Lower lobe of right lung (tissue), 2 donors: ENCODE measurements at regions not wholly inside any gene's neighbourhood (a gene's known extent, or its start where the extent isn't known, plus 50 kb on each side); places are given as distances from the start of the nearest gene placed in this dataset.

Experiments used
- ATAC-seq, 2 donors: fragments of 200-7000 bp; cut with Tn5 transposase; one replicate each; pipeline ENCODE4 v1.9.1; 2020 to 2022; ENCODE audit warnings: mild to moderate bottlenecking in 2 of 2, moderate library complexity in 2 of 2
- DNase-seq: peaks from one replicate; pipeline ENCODE4 v3.0.0-alpha.2; 2020
- H3K27ac ChIP-seq: fragments of 200-600 bp; one replicate; pipeline ENCODE4 v1.8.0; 2022
- H3K27me3 ChIP-seq: fragments of 200-600 bp; one replicate; pipeline ENCODE4 v1.8.0; 2022; ENCODE audit warnings: low read depth
- H3K36me3 ChIP-seq: fragments of 200-600 bp; one replicate; pipeline ENCODE4 v1.8.0; 2022; ENCODE audit warnings: mild to moderate bottlenecking
- H3K4me1 ChIP-seq: fragments of 200-600 bp; one replicate; pipeline ENCODE4 v1.8.0; 2022
- H3K4me3 ChIP-seq: fragments of 200-600 bp; one replicate; pipeline ENCODE4 v1.8.0; 2022; ENCODE audit warnings: mild to moderate bottlenecking
- H3K9me3 ChIP-seq: fragments of 200-600 bp; one replicate; pipeline ENCODE4 v1.8.0; 2022
- intact Hi-C: fragments of 100-400 bp; cut with DNase I; formaldehyde crosslinking; loops from one replicate; pipeline ENCODE4 v1.11.0; 2022
- TF ChIP-seq, protein P1 (sequence below): fragments of 200-600 bp; IDR thresholded peaks from one replicate; pipeline ENCODE4 v1.8.0; 2022; ENCODE audit warnings: antibody characterized with exemption, mild to moderate bottlenecking
- donor health status: DM: no; HTN: yes; CAD: no; lungs with severe emphysema.

- intact Hi-C loops: no loop called here
- DNase-seq (no peak), ATAC-seq (no peak)
- H3K27me3 ChIP-seq: no peaks in the 10 kb centered on the region
- no peaks in the 10 kb centered on the region for H3K36me3 ChIP-seq
- no peak overlapping the region for H3K27ac ChIP-seq
- no peaks in the 10 kb centered on the region for H3K9me3 ChIP-seq
- H3K4me3 ChIP-seq: no peak overlapping the region
- TF ChIP-seq, protein P1, sequence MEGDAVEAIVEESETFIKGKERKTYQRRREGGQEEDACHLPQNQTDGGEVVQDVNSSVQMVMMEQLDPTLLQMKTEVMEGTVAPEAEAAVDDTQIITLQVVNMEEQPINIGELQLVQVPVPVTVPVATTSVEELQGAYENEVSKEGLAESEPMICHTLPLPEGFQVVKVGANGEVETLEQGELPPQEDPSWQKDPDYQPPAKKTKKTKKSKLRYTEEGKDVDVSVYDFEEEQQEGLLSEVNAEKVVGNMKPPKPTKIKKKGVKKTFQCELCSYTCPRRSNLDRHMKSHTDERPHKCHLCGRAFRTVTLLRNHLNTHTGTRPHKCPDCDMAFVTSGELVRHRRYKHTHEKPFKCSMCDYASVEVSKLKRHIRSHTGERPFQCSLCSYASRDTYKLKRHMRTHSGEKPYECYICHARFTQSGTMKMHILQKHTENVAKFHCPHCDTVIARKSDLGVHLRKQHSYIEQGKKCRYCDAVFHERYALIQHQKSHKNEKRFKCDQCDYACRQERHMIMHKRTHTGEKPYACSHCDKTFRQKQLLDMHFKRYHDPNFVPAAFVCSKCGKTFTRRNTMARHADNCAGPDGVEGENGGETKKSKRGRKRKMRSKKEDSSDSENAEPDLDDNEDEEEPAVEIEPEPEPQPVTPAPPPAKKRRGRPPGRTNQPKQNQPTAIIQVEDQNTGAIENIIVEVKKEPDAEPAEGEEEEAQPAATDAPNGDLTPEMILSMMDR: no peak
- H3K4me1 ChIP-seq: no peaks in the 10 kb centered on the region
Measured at GRCh38 chr3:135490219-135490915, 475.2 kb upstream of the PPP2R3A start.

DNA sequence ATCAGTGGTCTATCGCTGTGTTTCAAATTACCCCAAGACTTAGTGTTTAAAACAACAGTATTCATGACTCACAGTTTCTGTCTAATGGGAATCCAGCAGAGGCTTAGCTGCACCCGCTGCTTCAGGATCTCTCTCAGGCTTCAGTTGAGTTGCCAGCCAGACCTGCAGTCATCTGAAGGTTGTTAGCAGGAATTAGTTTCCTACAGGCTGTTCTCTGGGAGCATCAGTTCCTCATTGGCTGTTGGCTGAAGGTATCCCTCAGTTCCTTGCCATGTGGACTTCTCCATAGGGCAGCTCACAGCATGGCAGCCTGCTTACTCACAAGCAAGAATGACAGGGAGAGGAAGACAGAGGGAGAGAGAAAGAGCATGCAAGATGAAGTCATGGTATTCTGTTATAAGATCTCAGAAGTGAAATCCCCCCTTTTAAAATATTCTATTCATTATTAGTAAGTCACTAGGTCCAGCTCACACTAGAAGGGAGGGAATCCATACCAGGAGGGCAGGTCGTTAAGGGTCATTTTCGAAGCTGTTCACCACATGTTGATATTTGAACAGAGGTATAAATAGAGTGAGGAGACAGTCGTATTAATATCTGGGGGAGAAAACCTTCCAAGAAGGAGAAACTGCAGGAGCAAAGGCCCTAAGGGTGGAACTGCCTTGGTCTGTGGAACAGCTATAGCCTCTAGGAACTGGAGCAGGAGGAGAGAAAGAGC is 473.9 kb upstream of the PPP2R3A start:
- Histone ChIP-seq H3K27ac (no peak overlapping the region), H3K4me1 (no peaks in the 10 kb centered on the region), H3K4me3 (no peak overlapping the region), H3K36me3 (no peaks in the 10 kb centered on the region), H3K27me3 (no peaks in the 10 kb centered on the region), H3K9me3 (no peaks in the 10 kb centered on the region)
- ATAC-seq (no peak), DNase-seq (no peak)
- TF ChIP-seq, protein P1: no peak
- intact Hi-C loops: no loop called here

DNA sequence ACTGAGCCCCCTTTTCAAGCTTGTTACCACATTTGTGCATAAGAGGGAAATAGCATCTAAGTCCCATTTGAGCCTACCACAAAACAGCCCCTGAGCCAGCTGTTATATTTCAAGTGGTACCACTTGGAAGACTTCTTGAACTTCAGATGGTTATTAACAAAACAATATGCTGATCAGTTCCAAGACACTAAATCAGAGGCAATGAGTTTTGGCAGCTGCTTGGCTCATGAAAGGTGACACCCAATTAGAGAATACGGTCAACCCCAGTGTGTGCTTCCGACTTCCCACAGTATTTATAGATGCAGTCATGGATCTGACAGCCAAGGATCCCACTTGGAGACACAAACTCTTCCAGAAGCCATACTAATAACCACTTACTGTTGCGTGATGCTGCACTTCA is 469.6 kb upstream of the PPP2R3A start:
- H3K27me3 ChIP-seq: no peaks in the 10 kb centered on the region
- no peaks in the 10 kb centered on the region for H3K36me3 ChIP-seq
- ATAC-seq (no peak), DNase-seq (no peak)
- H3K4me1 ChIP-seq: no peaks in the 10 kb centered on the region
- H3K27ac ChIP-seq: no peak overlapping the region
- intact Hi-C loops: no loop called here
- no peaks in the 10 kb centered on the region for H3K9me3 ChIP-seq
- TF ChIP-seq, protein P1: no peak
- no peak overlapping the region for H3K4me3 ChIP-seq

GRCh38 chr3:135497979-135498378 is 467.5 kb upstream of the PPP2R3A start:
- TF ChIP-seq, protein P1: no peak
- Histone ChIP-seq H3K27ac (no peak overlapping the region), H3K27me3 (peaks cover 4% of the 10 kb centered on the region), H3K4me1 (no peaks in the 10 kb centered on the region), H3K36me3 (no peaks in the 10 kb centered on the region), H3K9me3 (no peaks in the 10 kb centered on the region), H3K4me3 (no peak overlapping the region)
- no peak for DNase-seq
- intact Hi-C loops: no loop called here
- no peak for ATAC-seq

DNA sequence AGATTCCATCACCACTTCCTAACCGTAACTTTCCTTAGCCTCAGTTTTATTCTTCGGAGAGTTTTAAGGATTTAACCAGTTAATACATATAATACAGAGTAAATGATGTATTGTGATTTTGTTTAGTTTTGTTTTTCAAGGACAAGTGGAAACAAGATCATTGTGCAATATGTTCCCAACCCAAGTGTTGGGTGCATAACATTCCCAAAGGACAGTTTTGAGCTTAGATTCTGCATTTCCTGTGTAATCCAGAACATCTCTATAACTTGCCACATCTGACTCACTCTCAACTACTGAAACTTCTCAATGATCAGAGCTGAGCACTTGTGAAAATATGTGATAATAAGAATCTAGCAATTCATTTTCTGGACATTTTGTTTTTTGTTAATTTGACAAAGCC is 466.1 kb upstream of the PPP2R3A start:
- Histone ChIP-seq H3K27me3 (peaks cover 11% of the 10 kb centered on the region), H3K4me3 (no peak overlapping the region), H3K27ac (no peak overlapping the region), H3K36me3 (no peaks in the 10 kb centered on the region), H3K4me1 (no peaks in the 10 kb centered on the region), H3K9me3 (no peaks in the 10 kb centered on the region)
- ATAC-seq (no peak), DNase-seq (no peak)
- intact Hi-C loops: no loop called here
- TF ChIP-seq, protein P1: no peak
